Mesenchymal stem cell (in vitro differentiated cells and primary cell): ENCODE measurements at regions not wholly inside any gene's neighbourhood (a gene's known extent, or its start where the extent isn't known, plus 50 kb on each side); places are given as distances from the start of the nearest gene placed in this dataset.

Experiments
- DNase-seq: peaks from one replicate; pipeline ENCODE4 v3.0.0-alpha.2; 2013
- H2AFZ ChIP-seq: one replicate; pipeline ENCODE4 v1.6.1; 2013; ENCODE audit warnings: low read depth, mild to moderate bottlenecking, control low read depth, inconsistent platforms, low read length, moderate library complexity
- H2AK5ac ChIP-seq: 2 replicates; pipeline ENCODE4 v1.6.1; 2013; ENCODE audit warnings: low read length, moderate library complexity, mild to moderate bottlenecking, inconsistent platforms; ENCODE audit not compliant: severe bottlenecking
- H2BK120ac ChIP-seq: one replicate; pipeline ENCODE4 v1.6.1; 2013; ENCODE audit warnings: low read depth, mild to moderate bottlenecking, inconsistent platforms, low read length, moderate library complexity
- H2BK12ac ChIP-seq, 2 experiments: one replicate each; pipeline ENCODE4 v1.6.1; 2013; ENCODE audit warnings: inconsistent platforms in 2 of 2, low read length in 2 of 2, mild to moderate bottlenecking in 2 of 2, moderate library complexity in 2 of 2, control low read depth in 1 of 2
- H2BK15ac ChIP-seq: one replicate; pipeline ENCODE4 v1.6.1; 2013; ENCODE audit warnings: mild to moderate bottlenecking, low read depth, inconsistent platforms; ENCODE audit not compliant: poor library complexity, severe bottlenecking
- H2BK5ac ChIP-seq: 2 replicates; pipeline ENCODE4 v1.6.1; 2013; ENCODE audit warnings: low read depth, mild to moderate bottlenecking, low read length, control low read depth, inconsistent platforms; ENCODE audit not compliant: poor library complexity, severe bottlenecking
- H3K14ac ChIP-seq, 2 experiments: one replicate each; pipeline ENCODE4 v1.6.1; 2013; ENCODE audit warnings: inconsistent platforms in 2 of 2, low read length in 2 of 2, control low read depth in 1 of 2, mild to moderate bottlenecking in 1 of 2, moderate library complexity in 1 of 2
- H3K18ac ChIP-seq, 2 experiments: one replicate each; pipeline ENCODE4 v1.6.1; 2013; ENCODE audit warnings: inconsistent platforms in 2 of 2, low read length in 2 of 2, control low read depth in 1 of 2, low read depth in 1 of 2, mild to moderate bottlenecking in 1 of 2
- H3K23ac ChIP-seq, 2 experiments: one replicate each; pipeline ENCODE4 v1.6.1; 2013; ENCODE audit warnings: inconsistent platforms in 2 of 2, low read length in 2 of 2, mild to moderate bottlenecking in 2 of 2, moderate library complexity in 2 of 2, control low read depth in 1 of 2
- H3K27ac ChIP-seq: 2 replicates; pipeline ENCODE4 v1.5.1; 2013; ENCODE audit warnings: mild to moderate bottlenecking, moderate library complexity, low read length, control low read depth, inconsistent platforms; ENCODE audit not compliant: poor library complexity, severe bottlenecking
- H3K27me3 ChIP-seq, 2 experiments: 2 replicates each; pipeline versions ENCODE4 v1.6.1 to v1.7.0; 2013; ENCODE audit warnings: low read length in 2 of 2, mild to moderate bottlenecking in 2 of 2, moderate library complexity in 2 of 2, control low read depth in 1 of 2, inconsistent platforms in 1 of 2; ENCODE audit not compliant: control insufficient read depth in 1 of 2, insufficient read depth in 1 of 2
- H3K36me3 ChIP-seq, 2 experiments: 2 replicates each; pipeline versions ENCODE4 v1.6.1 to v1.7.0; 2013; ENCODE audit warnings: low read length in 2 of 2, control low read depth in 1 of 2, inconsistent platforms in 1 of 2, low read depth in 1 of 2, mild to moderate bottlenecking in 1 of 2; ENCODE audit not compliant: insufficient read depth in 2 of 2, control insufficient read depth in 1 of 2
- H3K4ac ChIP-seq, 2 experiments: one replicate each; pipeline ENCODE4 v1.6.1; 2013; ENCODE audit warnings: inconsistent platforms in 2 of 2, low read length in 2 of 2, mild to moderate bottlenecking in 2 of 2, moderate library complexity in 2 of 2, control low read depth in 1 of 2, low read depth in 1 of 2
- H3K4me1 ChIP-seq: 2 replicates; pipeline ENCODE4 v1.6.1; 2013; ENCODE audit warnings: low read depth, low read length, control low read depth; ENCODE audit not compliant: control insufficient read depth, insufficient read depth
- H3K4me2 ChIP-seq: 2 replicates; pipeline ENCODE4 v1.6.1; 2013; ENCODE audit warnings: low read length, mild to moderate bottlenecking, inconsistent platforms; ENCODE audit not compliant: poor library complexity, severe bottlenecking
- H3K4me3 ChIP-seq, 2 experiments: 2 replicates each; pipeline versions ENCODE4 v1.5.1 to v1.7.0; 2013; ENCODE audit warnings: low read length in 2 of 2, mild to moderate bottlenecking in 2 of 2, control low read depth in 1 of 2, low read depth in 1 of 2; ENCODE audit not compliant: insufficient read depth in 1 of 2
- H3K79me1 ChIP-seq: replicated peaks from 2 replicates; pipeline ENCODE4 v1.6.1; 2013; ENCODE audit warnings: mild to moderate bottlenecking, control low read depth, low read length, inconsistent platforms; ENCODE audit not compliant: poor library complexity, severe bottlenecking
- H3K9ac ChIP-seq: 2 replicates; pipeline ENCODE4 v1.7.0; 2013; ENCODE audit warnings: mild to moderate bottlenecking, low read length, moderate library complexity
- H3K9me3 ChIP-seq: 2 replicates; pipeline ENCODE4 v1.7.0; 2013; ENCODE audit warnings: mild to moderate bottlenecking, low read length; ENCODE audit not compliant: control insufficient read depth
- H4K8ac ChIP-seq: one replicate; pipeline ENCODE4 v1.6.1; 2013; ENCODE audit warnings: inconsistent platforms, mild to moderate bottlenecking, low read length, moderate library complexity
- H4K91ac ChIP-seq: one replicate; pipeline ENCODE4 v1.6.1; 2013; ENCODE audit warnings: mild to moderate bottlenecking, low read length, inconsistent platforms
- WGBS: methylation state at CpG from one replicate; pipeline ENCODE4 v1.1.7; 2013; ENCODE audit warnings: mixed read lengths; 5-methylcytosine and 5-hydroxymethylcytosine counted together

- Histone ChIP-seq H4K8ac (no peak overlapping the region), H3K36me3 (no peaks in the 10 kb centered on the region), H2BK5ac (no peak overlapping the region), H3K4ac (no peak overlapping the region), H3K9me3 (no peaks in the 10 kb centered on the region), H3K23ac (peak overlapping the region in 1 of 2 experiments; percentile 50), H3K4me3 (no peak overlapping the region), H3K14ac (no peak overlapping the region), H3K27ac (no peak overlapping the region), H3K9ac (no peak overlapping the region), H2BK12ac (no peak overlapping the region), H3K18ac (no peak overlapping the region), H3K27me3 (peaks cover 0 to 17% of the 10 kb centered on the region in 2 experiments), H3K79me1 (no peaks in the 10 kb centered on the region), H3K4me2 (no peak overlapping the region), H2BK120ac (no peak overlapping the region), H2AK5ac (no peak overlapping the region), H4K91ac (no peak overlapping the region), H3K4me1 (no peaks in the 10 kb centered on the region), H2AFZ (no peak overlapping the region), H2BK15ac (no peak overlapping the region)
- DNase-seq: no peak
- 47% methylated on average over 27 of the region's 27 CpGs for WGBS
These were observed 264.6 kb downstream of the ADGRD1 start for GRCh38 chr12:131218026-131218922.

GRCh38 chr12:131218923-131219669, 265.4 kb downstream of the ADGRD1 start:
- no peak overlapping the region for H4K8ac ChIP-seq
- no peak overlapping the region for H3K14ac ChIP-seq
- no peak overlapping the region for H3K18ac ChIP-seq
- H3K4me3 ChIP-seq: no peak overlapping the region
- no peak overlapping the region for H2BK12ac ChIP-seq
- peaks cover 0 to 17% of the 10 kb centered on the region in 2 experiments for H3K27me3 ChIP-seq
- H2AFZ ChIP-seq: no peak overlapping the region
- H3K4me1 ChIP-seq: no peaks in the 10 kb centered on the region
- H3K4ac ChIP-seq: no peak overlapping the region
- no peaks in the 10 kb centered on the region for H3K36me3 ChIP-seq
- no peaks in the 10 kb centered on the region for H3K9me3 ChIP-seq
- no peak overlapping the region for H3K23ac ChIP-seq
- H4K91ac ChIP-seq: no peak overlapping the region
- no peak overlapping the region for H2BK120ac ChIP-seq
- H3K4me2 ChIP-seq: no peak overlapping the region
- H3K79me1 ChIP-seq: no peaks in the 10 kb centered on the region
- no peak overlapping the region for H2AK5ac ChIP-seq
- WGBS: 82% methylated on average over 13 of the region's 15 CpGs
- H2BK5ac ChIP-seq: no peak overlapping the region
- H3K27ac ChIP-seq: no peak overlapping the region
- no peak overlapping the region for H2BK15ac ChIP-seq
- H3K9ac ChIP-seq: no peak overlapping the region
- no peak for DNase-seq

- H3K27me3 ChIP-seq: peaks cover 0 to 17% of the 10 kb centered on the region in 2 experiments
- H3K4me2 ChIP-seq: no peak overlapping the region
- no peak overlapping the region for H2BK120ac ChIP-seq
- H3K9me3 ChIP-seq: no peaks in the 10 kb centered on the region
- no peak overlapping the region for H2AFZ ChIP-seq
- no peak overlapping the region for H2BK12ac ChIP-seq
- H3K4me3 ChIP-seq: no peak overlapping the region
- WGBS: 76% methylated on average over 10 of the region's 11 CpGs
- H3K4me1 ChIP-seq: no peaks in the 10 kb centered on the region
- no peak overlapping the region for H2BK15ac ChIP-seq
- H2AK5ac ChIP-seq: no peak overlapping the region
- no peak overlapping the region for H3K27ac ChIP-seq
- H3K4ac ChIP-seq: no peak overlapping the region
- no peak overlapping the region for H3K9ac ChIP-seq
- H4K91ac ChIP-seq: no peak overlapping the region
- no peaks in the 10 kb centered on the region for H3K79me1 ChIP-seq
- H3K14ac ChIP-seq: no peak overlapping the region
- H2BK5ac ChIP-seq: no peak overlapping the region
- no peaks in the 10 kb centered on the region for H3K36me3 ChIP-seq
- H3K18ac ChIP-seq: no peak overlapping the region
- no peak overlapping the region for H3K23ac ChIP-seq
- DNase-seq: no peak
- no peak overlapping the region for H4K8ac ChIP-seq
These were observed 266.1 kb downstream of the ADGRD1 start for GRCh38 chr12:131219670-131220330.

- H3K14ac ChIP-seq: no peak overlapping the region
- no peak overlapping the region for H3K4me3 ChIP-seq
- no peak overlapping the region for H3K4me2 ChIP-seq
- H2BK15ac ChIP-seq: no peak overlapping the region
- H4K8ac ChIP-seq: no peak overlapping the region
- H3K4me1 ChIP-seq: no peaks in the 10 kb centered on the region
- no peak overlapping the region for H3K18ac ChIP-seq
- H3K27me3 ChIP-seq: peaks cover 0 to 17% of the 10 kb centered on the region in 2 experiments
- no peak overlapping the region for H3K4ac ChIP-seq
- H2BK12ac ChIP-seq: no peak overlapping the region
- H3K79me1 ChIP-seq: no peaks in the 10 kb centered on the region
- H2AFZ ChIP-seq: no peak overlapping the region
- H2BK5ac ChIP-seq: no peak overlapping the region
- no peak overlapping the region for H2BK120ac ChIP-seq
- WGBS: 93% methylated on average over 6 of the region's 6 CpGs
- no peaks in the 10 kb centered on the region for H3K36me3 ChIP-seq
- no peak overlapping the region for H3K23ac ChIP-seq
- no peak overlapping the region for H3K27ac ChIP-seq
- no peak overlapping the region for H4K91ac ChIP-seq
- no peaks in the 10 kb centered on the region for H3K9me3 ChIP-seq
- DNase-seq: no peak
- no peak overlapping the region for H3K9ac ChIP-seq
- H2AK5ac ChIP-seq: no peak overlapping the region
These were observed 266.6 kb downstream of the ADGRD1 start for GRCh38 chr12:131220331-131220685.
